HG03558 (cell line): ENCODE measurements at regions not wholly inside any gene's neighbourhood (a gene's known extent, or its start where the extent isn't known, plus 50 kb on each side); places are given as distances from the start of the nearest gene placed in this dataset.
"Not testable (repeated sequence)": the region's sequence is repeated elsewhere in the genome, so short reads cannot be mapped to it uniquely, and the experiment has no call there.

Experiments
- ATAC-seq: cut with Tn5 transposase; IDR thresholded peaks from one replicate; pipeline ENCODE4 v1.9.1; 2021; ENCODE audit warnings: moderate number of reproducible peaks; ENCODE audit not compliant: unreplicated experiment; ENCODE audit errors: extremely low read depth

GRCh38 chr13:73827434-73827833, 306.8 kb downstream of the KLF12 start:
- no peak for ATAC-seq

DNA sequence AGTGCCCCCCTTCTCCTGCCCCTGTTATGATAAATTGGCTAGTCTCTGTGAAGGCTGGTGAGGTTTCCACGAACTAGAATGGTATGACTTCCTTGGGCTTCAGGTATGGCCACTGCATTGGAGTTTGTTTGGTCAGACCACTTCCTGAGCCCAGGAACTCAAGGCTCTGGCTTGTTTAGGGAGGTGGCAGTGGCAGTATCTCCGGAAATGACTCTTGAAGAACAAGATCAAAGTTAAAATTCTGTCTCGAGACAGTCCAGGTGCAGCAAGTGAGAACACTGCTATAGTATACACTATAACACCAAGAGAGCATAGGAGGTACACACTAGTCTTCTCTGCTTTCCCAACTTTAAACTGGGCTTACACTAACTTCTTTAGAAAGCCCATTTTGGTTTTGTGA, 309.1 kb downstream of the KLF12 start:
- ATAC-seq, result no peak

GRCh38 chr13:73822668-73823592, 311.3 kb downstream of the KLF12 start:
- no peak for ATAC-seq

DNA sequence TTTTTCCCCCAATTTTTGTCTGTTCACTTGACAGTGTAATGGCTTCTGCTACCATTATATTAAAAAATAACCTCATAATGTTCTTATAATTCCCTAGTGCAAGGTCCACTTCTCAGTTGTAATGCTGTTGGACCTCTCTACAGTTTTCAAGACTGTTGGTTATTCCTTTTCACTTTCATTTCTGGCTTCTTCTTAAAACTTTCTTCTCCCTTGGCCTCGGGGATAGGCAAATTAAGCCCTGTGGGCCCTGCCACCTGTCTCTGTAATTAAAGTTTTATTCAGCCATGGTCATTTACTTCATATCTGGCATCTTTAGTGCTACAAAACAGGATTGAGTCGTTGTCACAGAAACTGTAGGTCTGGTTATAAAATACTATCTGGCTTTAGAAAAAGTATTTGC, 313.5 kb downstream of the KLF12 start:
- ATAC-seq, result no peak

GRCh38 chr13:73820285-73820684, 313.9 kb downstream of the KLF12 start:
- no peak for ATAC-seq

DNA sequence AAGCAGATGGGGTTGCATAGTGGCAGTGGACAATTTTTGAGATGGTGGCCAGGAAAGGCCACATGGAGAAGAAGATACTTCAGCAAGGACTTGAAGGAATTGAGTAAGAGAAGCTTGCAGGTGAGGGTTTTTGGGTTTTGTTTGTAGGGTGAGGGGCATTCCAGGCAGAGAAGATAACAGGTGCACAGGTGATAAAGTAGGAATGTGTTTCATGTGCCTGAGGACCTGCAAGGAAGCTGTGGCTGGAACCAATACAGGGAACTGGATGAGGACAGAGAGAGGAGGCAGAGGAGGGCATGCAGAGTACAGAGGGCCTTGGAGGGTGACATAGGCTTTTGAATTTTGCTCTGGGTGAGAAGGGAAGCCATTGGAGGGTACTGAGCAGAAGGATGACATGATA, 314.5 kb downstream of the KLF12 start:
- no peak for ATAC-seq

DNA sequence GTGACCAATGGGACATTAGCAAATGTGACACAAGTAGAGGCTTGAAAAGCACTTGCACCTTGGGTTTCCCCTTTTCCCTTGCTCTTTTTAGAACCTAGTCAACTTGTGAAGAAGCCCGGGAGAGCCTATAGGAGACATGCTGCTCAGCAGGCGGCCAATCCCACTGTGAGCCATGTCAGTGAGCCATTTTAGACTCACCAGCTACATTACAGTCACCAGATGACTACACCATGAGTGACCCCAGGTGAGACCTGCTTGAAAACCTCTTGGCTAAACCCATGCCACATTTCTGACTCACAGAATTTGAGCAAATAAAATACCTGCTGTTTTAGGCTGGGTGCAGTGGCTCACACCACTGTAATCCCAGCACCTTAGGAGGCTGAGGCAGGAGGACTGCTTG, 317.5 kb downstream of the KLF12 start:
- ATAC-seq, result no peak

GRCh38 chr13:73815796-73816195, 318.4 kb downstream of the KLF12 start:
- no peak for ATAC-seq

DNA sequence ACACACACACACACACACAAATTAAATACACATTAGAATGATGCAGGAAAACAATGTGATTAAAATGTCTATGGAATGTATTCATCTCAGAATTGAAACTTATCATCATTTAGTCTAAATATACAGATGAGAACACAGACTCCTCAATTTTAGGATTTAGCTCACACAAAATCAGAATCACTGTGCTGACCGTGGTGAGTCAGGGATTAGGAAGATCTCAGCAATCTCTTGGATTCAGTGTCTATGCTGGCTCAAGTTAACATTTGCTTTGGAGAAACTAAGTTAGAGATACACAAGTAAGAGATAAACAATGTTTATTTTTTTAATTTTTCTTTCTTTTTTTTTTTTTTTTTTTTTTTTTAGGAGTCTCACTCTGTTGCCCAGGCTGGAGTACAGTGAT, 323.6 kb downstream of the KLF12 start:
- no peak for ATAC-seq

DNA sequence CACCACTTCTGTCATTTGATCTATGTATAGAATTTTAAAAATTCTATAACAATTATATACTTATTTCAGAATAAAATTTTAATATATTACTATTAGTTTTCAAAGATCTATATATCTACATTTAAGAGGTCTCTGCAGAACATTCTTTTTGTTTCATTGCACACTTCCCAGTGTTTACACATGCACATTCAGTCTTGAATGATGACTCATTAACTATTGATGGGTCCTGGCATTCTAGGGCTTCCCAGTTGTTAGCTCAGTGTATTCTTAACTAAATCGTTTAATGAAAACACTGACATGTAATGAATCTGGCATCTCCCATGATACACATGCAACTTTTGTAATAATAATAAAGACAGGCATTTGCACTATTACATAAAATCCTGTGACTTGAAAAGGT, 324.6 kb downstream of the KLF12 start:
- ATAC-seq, result no peak

- ATAC-seq, result no peak
These were observed 325.9 kb downstream of the KLF12 start for GRCh38 chr13:73808318-73808717.

DNA sequence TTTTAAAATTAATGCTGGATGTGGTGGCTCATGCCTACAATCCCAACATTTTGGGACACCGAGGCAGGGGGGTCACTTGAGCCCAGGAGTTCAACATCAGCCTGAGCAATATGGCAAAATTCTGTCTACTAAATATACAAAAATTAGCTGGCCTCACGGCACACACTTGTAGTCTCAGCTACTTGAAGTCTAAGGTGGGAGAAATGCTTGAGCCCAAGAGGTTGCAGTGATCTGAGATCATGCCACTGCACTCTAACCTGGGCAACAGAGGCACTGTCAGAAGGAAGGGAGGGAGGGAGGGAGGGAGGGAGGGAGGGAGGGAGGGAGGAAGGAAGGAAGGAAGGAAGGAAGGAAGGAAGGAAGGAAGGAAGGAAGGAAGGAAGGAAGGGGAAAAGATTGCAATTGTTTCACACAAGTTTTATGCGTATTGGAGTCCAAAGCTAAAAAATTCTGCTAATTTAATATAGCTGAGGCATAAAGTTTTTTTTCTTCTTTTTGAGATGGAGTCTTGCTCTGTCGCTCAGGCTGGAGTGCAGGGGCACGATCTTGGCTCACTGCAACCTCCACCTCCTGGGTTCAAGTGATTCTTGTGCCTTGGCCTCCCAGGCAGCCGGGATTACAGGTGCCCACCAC, 328.8 kb downstream of the KLF12 start:
- ATAC-seq, result not testable (repeated sequence)

DNA sequence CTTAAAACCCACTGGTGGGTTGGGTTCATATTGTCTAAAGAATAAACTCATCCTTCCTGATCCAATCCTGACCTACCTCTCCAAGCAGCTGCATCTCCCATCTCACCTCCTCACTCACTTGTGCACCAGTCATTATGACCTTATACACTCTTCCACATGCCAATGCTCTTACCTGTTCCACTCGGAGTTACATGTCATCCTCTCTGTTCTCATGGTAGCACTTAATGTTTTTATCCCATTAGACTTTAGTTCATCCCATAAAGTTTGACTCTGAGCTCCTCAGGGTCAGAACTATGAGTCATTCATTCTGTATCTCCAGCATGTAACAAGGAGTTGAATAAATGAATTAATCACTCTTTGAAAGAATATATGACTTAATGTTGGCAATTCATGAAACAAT, 330.2 kb downstream of the KLF12 start:
- ATAC-seq, result no peak

- ATAC-seq, result no peak
These were observed 334.2 kb downstream of the KLF12 start for GRCh38 chr13:73800011-73800410.

GRCh38 chr13:73794755-73795154, 339.4 kb downstream of the KLF12 start:
- no peak for ATAC-seq

GRCh38 chr13:73793361-73793760, 340.8 kb downstream of the KLF12 start:
- ATAC-seq, result no peak

DNA sequence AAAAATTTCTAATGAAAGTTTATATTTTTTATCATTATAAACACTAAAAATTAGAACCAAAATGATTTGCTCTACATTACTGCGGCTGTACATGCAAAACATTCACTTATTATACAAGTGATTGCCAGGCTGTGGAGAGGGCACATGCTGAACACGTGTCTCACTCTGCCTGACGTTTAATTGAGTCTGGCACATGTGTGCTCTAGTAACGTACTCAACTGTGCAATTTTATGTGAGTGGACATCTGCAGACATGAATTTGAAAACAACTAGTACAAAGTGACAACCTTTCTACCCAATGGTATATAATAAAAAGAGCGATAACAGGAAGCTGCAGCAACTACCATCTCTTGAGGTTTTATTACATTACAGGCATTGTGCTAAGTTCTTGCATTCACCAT, 341.4 kb downstream of the KLF12 start:
- no peak for ATAC-seq

DNA sequence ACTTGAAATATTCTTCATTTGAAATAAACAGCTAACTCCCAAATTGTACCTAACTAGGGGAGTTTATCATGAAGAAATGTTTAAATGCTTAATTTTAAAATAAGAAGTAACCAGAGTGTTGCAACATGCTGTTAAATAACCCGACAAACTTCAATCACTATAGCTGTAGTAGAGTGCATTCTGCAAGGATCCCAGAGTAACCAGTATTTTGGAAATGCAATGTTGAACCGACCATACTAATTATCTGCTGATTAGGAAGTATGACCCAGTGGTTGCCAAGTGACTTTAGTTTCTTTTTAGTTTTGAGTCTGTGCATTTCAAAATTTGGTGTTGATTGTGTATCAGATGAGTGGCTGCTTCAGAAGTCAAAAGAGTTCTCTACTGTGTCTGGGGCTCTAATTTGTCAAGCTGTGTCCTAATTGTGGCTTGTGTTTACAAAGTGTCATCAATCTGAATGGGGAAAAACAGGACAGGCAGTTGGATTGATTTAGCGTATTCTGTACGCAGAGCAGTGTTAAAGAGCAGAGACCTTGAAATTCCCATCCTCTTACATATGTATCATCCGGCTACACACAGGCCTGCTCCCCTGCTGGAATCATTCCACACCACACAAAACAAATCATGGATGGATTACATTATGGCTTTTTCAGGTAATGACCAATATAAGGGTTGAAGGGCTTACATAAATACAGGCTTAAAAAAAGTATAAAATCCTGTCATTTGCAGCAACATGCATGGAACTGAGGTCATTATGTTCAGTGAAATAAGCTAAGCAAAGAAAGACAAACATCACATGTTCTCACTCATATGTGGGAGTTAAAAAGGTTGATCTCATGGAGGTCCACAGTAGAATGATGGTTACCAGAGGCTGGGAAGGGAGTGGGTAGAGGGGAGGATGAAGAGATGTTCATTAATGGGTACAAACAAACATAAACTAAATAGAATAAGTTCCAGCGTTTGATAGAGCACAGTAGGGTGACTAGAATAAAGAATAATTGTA, 351.5 kb downstream of the KLF12 start:
- no peak for ATAC-seq

- ATAC-seq, result no peak
These were observed 352.8 kb downstream of the KLF12 start for GRCh38 chr13:73781384-73781783.

- no peak for ATAC-seq
These were observed 354.3 kb downstream of the KLF12 start for GRCh38 chr13:73779881-73780280.
